OCI-LY3 (cell line): ENCODE measurements at regions not wholly inside any gene's neighbourhood (a gene's known extent, or its start where the extent isn't known, plus 50 kb on each side); places are given as distances from the start of the nearest gene placed in this dataset.

Experiments used
- EZH2phosphoT487 ChIP-seq: fragments of 200-600 bp; shearing (Covaris generic); IDR thresholded peaks from 2 replicates; pipeline ENCODE4 v1.6.1; 2018; ENCODE audit warnings: antibody characterized with exemption, mixed run types, low read depth
- TF ChIP-seq, protein P1 (sequence below): fragments of 200-600, 300-600 bp; sonication (generic); IDR thresholded peaks from 2 replicates; pipeline ENCODE4 v1.5.1; 2014; ENCODE audit warnings: antibody characterized with exemption, low read length, low read depth

- TF ChIP-seq, protein P1, sequence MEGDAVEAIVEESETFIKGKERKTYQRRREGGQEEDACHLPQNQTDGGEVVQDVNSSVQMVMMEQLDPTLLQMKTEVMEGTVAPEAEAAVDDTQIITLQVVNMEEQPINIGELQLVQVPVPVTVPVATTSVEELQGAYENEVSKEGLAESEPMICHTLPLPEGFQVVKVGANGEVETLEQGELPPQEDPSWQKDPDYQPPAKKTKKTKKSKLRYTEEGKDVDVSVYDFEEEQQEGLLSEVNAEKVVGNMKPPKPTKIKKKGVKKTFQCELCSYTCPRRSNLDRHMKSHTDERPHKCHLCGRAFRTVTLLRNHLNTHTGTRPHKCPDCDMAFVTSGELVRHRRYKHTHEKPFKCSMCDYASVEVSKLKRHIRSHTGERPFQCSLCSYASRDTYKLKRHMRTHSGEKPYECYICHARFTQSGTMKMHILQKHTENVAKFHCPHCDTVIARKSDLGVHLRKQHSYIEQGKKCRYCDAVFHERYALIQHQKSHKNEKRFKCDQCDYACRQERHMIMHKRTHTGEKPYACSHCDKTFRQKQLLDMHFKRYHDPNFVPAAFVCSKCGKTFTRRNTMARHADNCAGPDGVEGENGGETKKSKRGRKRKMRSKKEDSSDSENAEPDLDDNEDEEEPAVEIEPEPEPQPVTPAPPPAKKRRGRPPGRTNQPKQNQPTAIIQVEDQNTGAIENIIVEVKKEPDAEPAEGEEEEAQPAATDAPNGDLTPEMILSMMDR: no peak
- TF ChIP-seq EZH2phosphoT487: no peak
Observed at GRCh38 chr5:99686538-99686937, 757.7 kb upstream of the CHD1 start.
